ENCODE measurements at regions not wholly inside any gene's neighbourhood (a gene's known extent, or its start where the extent isn't known, plus 50 kb on each side); places are given as distances from the start of the nearest gene placed in this dataset.

DNA sequence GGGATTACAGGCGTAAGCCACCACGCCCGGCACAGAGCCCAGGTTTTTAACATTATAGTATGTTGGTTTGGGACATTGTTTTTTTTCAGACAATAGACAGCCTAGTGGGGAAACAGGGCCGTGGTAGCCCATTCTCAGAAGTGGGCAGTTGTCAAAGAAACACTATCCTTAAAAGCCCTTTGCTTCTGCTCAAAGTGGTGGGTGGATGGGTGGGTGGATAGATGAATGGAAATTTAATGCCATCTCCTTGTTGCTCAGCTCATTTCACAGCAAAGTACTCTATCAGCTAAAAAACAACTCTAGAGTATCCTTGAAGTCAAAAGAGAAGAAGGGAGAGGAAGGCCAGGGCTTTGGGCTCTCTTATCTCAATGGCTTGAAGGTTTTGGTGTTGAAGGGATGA is 137.8 kb downstream of the RRAGC start:
- no peaks in the 10 kb centered on the region for H3K36me3 ChIP-seq
- TF ChIP-seq POLR2A (IDR thresholded peaks at IDR 0.05) = no peak
- TF ChIP-seq, protein P1, sequence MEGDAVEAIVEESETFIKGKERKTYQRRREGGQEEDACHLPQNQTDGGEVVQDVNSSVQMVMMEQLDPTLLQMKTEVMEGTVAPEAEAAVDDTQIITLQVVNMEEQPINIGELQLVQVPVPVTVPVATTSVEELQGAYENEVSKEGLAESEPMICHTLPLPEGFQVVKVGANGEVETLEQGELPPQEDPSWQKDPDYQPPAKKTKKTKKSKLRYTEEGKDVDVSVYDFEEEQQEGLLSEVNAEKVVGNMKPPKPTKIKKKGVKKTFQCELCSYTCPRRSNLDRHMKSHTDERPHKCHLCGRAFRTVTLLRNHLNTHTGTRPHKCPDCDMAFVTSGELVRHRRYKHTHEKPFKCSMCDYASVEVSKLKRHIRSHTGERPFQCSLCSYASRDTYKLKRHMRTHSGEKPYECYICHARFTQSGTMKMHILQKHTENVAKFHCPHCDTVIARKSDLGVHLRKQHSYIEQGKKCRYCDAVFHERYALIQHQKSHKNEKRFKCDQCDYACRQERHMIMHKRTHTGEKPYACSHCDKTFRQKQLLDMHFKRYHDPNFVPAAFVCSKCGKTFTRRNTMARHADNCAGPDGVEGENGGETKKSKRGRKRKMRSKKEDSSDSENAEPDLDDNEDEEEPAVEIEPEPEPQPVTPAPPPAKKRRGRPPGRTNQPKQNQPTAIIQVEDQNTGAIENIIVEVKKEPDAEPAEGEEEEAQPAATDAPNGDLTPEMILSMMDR (IDR thresholded peaks at IDR 0.05) = no peak
- no peak overlapping the region for H3K27ac ChIP-seq
- H3K27me3 ChIP-seq = no peaks in the 10 kb centered on the region
- no peaks in the 10 kb centered on the region for H3K4me1 ChIP-seq
- H3K9me3 ChIP-seq = no peaks in the 10 kb centered on the region
- H3K4me3 ChIP-seq = no peak overlapping the region
- no peak for DNase-seq

DNA sequence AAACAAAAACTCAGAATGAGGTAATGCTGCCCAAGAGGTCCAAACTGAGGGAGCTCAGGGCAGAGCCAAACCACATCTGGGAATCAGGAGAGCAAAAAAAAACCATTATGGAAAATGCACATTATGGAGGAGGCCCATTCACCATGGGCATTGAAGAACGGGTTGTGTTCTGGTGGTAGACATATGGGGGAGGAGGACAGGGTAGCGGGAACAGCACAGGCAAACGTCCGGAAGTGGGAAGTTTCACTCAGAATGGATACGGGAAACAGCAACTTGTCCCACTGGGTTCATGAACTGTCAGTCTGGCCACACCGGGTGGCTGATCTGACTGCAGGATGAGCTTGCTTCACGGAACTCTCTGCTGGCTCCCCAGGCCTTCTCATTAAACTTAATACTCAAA is 139.7 kb downstream of the RRAGC start:
- H3K4me1 ChIP-seq = no peaks in the 10 kb centered on the region
- no peak for DNase-seq
- no peak overlapping the region for H3K27ac ChIP-seq
- H3K27me3 ChIP-seq = no peaks in the 10 kb centered on the region
- no peaks in the 10 kb centered on the region for H3K36me3 ChIP-seq
- H3K4me3 ChIP-seq = no peak overlapping the region
- TF ChIP-seq POLR2A (IDR thresholded peaks at IDR 0.05) = no peak
- TF ChIP-seq, protein P1 (IDR thresholded peaks at IDR 0.05) = no peak
- no peaks in the 10 kb centered on the region for H3K9me3 ChIP-seq

DNA sequence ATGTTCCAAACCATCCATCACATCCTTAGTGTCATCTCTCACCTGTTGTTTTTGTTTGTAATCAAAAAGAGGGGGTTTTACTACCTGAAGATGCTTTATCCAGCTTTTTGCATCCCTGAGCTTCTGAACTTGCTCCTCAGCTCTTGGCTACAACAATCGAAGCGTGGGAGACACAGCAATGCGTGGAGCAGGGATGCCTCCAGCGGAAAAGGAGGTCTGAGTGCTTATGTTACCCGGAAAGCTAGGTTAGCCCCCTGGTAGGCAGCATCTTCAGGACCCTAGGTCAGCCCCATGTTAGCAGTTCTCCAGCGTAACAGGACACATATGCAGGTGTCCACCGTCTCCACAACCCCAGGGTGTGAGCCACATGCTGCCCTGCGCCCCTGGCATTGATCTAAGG is 141.5 kb downstream of the RRAGC start:
- H3K27ac ChIP-seq = no peak overlapping the region
- no peaks in the 10 kb centered on the region for H3K4me1 ChIP-seq
- TF ChIP-seq, protein P1 (IDR thresholded peaks at IDR 0.05) = no peak
- TF ChIP-seq POLR2A (IDR thresholded peaks at IDR 0.05) = no peak
- no peak overlapping the region for H3K4me3 ChIP-seq
- H3K27me3 ChIP-seq = no peaks in the 10 kb centered on the region
- no peak for DNase-seq
- H3K36me3 ChIP-seq = no peaks in the 10 kb centered on the region
- H3K9me3 ChIP-seq = no peaks in the 10 kb centered on the region

DNA sequence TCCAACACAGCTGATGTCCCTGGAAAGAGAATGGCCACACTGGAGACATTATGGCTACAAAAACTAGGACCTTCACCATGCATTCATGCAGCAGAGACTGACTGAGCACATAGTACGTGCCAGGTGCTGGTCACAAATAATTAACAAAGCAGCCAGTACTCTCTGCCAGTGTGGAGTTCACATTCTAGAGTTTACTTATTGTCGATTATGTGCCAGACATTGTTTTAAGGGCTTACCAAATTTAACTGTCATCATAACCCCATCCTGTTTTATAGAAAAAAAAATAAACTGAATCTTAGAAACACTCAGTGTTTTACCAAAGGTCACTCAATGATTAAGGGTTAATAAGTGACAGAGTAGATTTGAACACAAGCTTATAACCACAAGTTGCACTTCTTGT is 143.3 kb downstream of the RRAGC start:
- TF ChIP-seq, protein P1 (IDR thresholded peaks at IDR 0.05) = no peak
- TF ChIP-seq POLR2A (IDR thresholded peaks at IDR 0.05) = no peak
- no peak for DNase-seq
- Histone ChIP-seq H3K36me3 (no peaks in the 10 kb centered on the region), H3K4me1 (no peaks in the 10 kb centered on the region), H3K27me3 (no peaks in the 10 kb centered on the region), H3K27ac (no peak overlapping the region), H3K9me3 (no peaks in the 10 kb centered on the region), H3K4me3 (no peak overlapping the region)

DNA sequence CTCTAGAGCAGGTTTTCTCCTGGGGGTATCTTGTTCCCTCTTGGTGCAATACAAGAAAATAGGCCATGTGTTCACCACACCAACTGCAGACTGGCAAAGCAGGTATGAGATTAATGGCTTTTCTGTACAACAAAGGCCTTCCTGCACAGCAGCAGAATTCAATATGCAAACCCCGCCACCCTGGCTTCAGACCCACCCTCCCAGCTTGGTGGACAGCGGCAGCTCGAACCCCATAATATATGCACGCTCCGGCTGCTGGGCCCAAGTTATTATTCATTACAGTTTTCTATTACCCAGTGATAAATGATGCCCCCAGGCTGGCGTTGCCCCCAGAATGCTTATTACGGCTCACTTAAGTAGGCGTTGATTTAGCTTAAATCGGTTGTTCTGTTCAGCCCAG is 144.2 kb downstream of the RRAGC start:
- no peaks in the 10 kb centered on the region for H3K4me1 ChIP-seq
- TF ChIP-seq, protein P1 (IDR thresholded peaks at IDR 0.05) = no peak
- no peak for TF ChIP-seq POLR2A (IDR thresholded peaks at IDR 0.05)
- H3K36me3 ChIP-seq = no peaks in the 10 kb centered on the region

DNA sequence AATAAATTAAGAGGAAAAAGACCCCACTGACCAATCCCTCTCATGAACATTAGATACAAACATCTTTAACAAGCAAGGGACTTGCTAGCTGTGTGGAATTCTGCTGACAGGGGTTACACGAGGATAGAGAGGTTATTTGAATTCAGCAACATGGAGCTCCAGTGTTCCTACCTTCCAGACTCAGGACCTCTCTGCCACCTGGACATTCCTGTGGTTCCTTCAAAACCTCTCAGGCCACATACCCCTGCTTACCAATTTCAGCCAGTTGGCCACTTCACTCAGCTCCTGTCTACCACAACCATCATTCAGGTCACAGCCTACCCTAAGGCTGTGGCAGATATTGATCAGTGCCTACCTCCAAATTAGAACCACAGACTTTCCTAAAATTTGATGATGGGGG is 147.5 kb downstream of the RRAGC start:
- H3K36me3 ChIP-seq = no peaks in the 10 kb centered on the region
- no peaks in the 10 kb centered on the region for H3K4me1 ChIP-seq
- H3K27me3 ChIP-seq = no peaks in the 10 kb centered on the region
- no peak overlapping the region for H3K27ac ChIP-seq
- no peak overlapping the region for H3K4me3 ChIP-seq
- H3K9me3 ChIP-seq = no peaks in the 10 kb centered on the region
- TF ChIP-seq POLR2A (IDR thresholded peaks at IDR 0.05) = no peak
- TF ChIP-seq, protein P1 (IDR thresholded peaks at IDR 0.05) = no peak
- DNase-seq = no peak

More for the DNA sequence above, 144.2 kb downstream of the RRAGC start:
- no peak for DNase-seq
- Histone ChIP-seq H3K9me3 (no peaks in the 10 kb centered on the region), H3K27ac (no peak overlapping the region), H3K4me3 (no peak overlapping the region), H3K27me3 (no peaks in the 10 kb centered on the region)
